ENCODE measurements at regions not wholly inside any gene's neighbourhood (a gene's known extent, or its start where the extent isn't known, plus 50 kb on each side); places are given as distances from the start of the nearest gene placed in this dataset.

GRCh38 chr2:173539615-173540014 is 184.9 kb downstream of the CDCA7 start:
- Histone ChIP-seq H3K36me3 (no peaks in the 10 kb centered on the region), H3K27me3 (no peaks in the 10 kb centered on the region), H3K9me3 (no peaks in the 10 kb centered on the region), H3K4me1 (no peaks in the 10 kb centered on the region), H3K27ac (no peak overlapping the region), H3K4me3 (no peak overlapping the region)
- DNase-seq = no peak
- TF ChIP-seq CTCF (IDR thresholded peaks at IDR 0.05) (no peak), POLR2A (IDR thresholded peaks at IDR 0.05) (no peak)

- Histone ChIP-seq H3K9me3 (no peaks in the 10 kb centered on the region), H3K27ac (peak overlapping the region in 1 of 4 donors; percentile 48), H3K4me3 (no peak overlapping the region), H3K36me3 (no peaks in the 10 kb centered on the region), H3K27me3 (no peaks in the 10 kb centered on the region), H3K4me1 (peaks cover 0 to 5% (median 0%) of the 10 kb centered on the region in 4 donors)
- no peak for DNase-seq
- no peak for TF ChIP-seq CTCF (IDR thresholded peaks at IDR 0.05)
- TF ChIP-seq POLR2A (IDR thresholded peaks at IDR 0.05) = no peak
Measured at GRCh38 chr2:173544641-173545363, 190.1 kb downstream of the CDCA7 start.

GRCh38 chr2:173545364-173545763 is 190.7 kb downstream of the CDCA7 start:
- no peak for DNase-seq
- Histone ChIP-seq H3K4me1 (peaks cover 0 to 5% (median 0%) of the 10 kb centered on the region in 4 donors), H3K9me3 (no peaks in the 10 kb centered on the region), H3K4me3 (no peak overlapping the region), H3K36me3 (no peaks in the 10 kb centered on the region), H3K27ac (peak overlapping the region in 1 of 4 donors; percentile 48), H3K27me3 (no peaks in the 10 kb centered on the region)
- TF ChIP-seq CTCF (IDR thresholded peaks at IDR 0.05) = no peak
- no peak for TF ChIP-seq POLR2A (IDR thresholded peaks at IDR 0.05)

- DNase-seq = no peak
- Histone ChIP-seq H3K27ac (no peak overlapping the region), H3K4me3 (no peak overlapping the region), H3K27me3 (no peaks in the 10 kb centered on the region), H3K36me3 (no peaks in the 10 kb centered on the region), H3K4me1 (peaks cover 0 to 5% (median 0%) of the 10 kb centered on the region in 4 donors), H3K9me3 (no peaks in the 10 kb centered on the region)
- TF ChIP-seq POLR2A (IDR thresholded peaks at IDR 0.05) = no peak
- no peak for TF ChIP-seq CTCF (IDR thresholded peaks at IDR 0.05)
Measured at GRCh38 chr2:173547499-173547898, 192.8 kb downstream of the CDCA7 start.

GRCh38 chr2:173550143-173550542 is 195.5 kb downstream of the CDCA7 start:
- Histone ChIP-seq H3K9me3 (no peaks in the 10 kb centered on the region), H3K4me1 (peaks cover 0 to 5% (median 0%) of the 10 kb centered on the region in 4 donors), H3K36me3 (no peaks in the 10 kb centered on the region), H3K4me3 (no peak overlapping the region), H3K27ac (no peak overlapping the region), H3K27me3 (no peaks in the 10 kb centered on the region)
- TF ChIP-seq POLR2A (IDR thresholded peaks at IDR 0.05) = no peak
- no peak for TF ChIP-seq CTCF (IDR thresholded peaks at IDR 0.05)
- no peak for DNase-seq
